Spleen (tissue), 7 donors: ENCODE measurements at regions not wholly inside any gene's neighbourhood (a gene's known extent, or its start where the extent isn't known, plus 50 kb on each side); places are given as distances from the start of the nearest gene placed in this dataset.
"Not testable (repeated sequence)": the region's sequence is repeated elsewhere in the genome, so short reads cannot be mapped to it uniquely, and the experiment has no call there.

Experiments used
- POLR2A ChIP-seq, 3 donors: fragments of 450-650 bp; IDR thresholded peaks; one replicate each; pipeline ENCODE4 v1.5.1; 2017; ENCODE audit warnings: antibody characterized with exemption in 3 of 3, mild to moderate bottlenecking in 1 of 3
- TF ChIP-seq, protein P1 (sequence below), 11 experiments: fragments of 200-600 bp in 7 of 11; fragments of 450-650 bp in 4 of 11; sonication (generic) in 4 of 11; IDR thresholded peaks in 8 of 11; conservative IDR thresholded peaks in 3 of 11; 1 replicate in 7 of 11; 2 replicates in 4 of 11; pipeline versions ENCODE4 v1.4.0 to v1.8.0; 2016 to 2021; ENCODE audit warnings: antibody characterized with exemption in 11 of 11, inconsistent platforms in 4 of 11, mild to moderate bottlenecking in 1 of 11
- donor health status: DM: no; HTN: no; CAD: no; lungs with moderate emphysema.
- donor health status: DM: no; HTN: no; CAD: no.
- donor health status: DM: no; HTN: no; CAD: no.

- TF ChIP-seq POLR2A (IDR thresholded peaks at IDR 0.05): not testable (repeated sequence)
- TF ChIP-seq, protein P1, sequence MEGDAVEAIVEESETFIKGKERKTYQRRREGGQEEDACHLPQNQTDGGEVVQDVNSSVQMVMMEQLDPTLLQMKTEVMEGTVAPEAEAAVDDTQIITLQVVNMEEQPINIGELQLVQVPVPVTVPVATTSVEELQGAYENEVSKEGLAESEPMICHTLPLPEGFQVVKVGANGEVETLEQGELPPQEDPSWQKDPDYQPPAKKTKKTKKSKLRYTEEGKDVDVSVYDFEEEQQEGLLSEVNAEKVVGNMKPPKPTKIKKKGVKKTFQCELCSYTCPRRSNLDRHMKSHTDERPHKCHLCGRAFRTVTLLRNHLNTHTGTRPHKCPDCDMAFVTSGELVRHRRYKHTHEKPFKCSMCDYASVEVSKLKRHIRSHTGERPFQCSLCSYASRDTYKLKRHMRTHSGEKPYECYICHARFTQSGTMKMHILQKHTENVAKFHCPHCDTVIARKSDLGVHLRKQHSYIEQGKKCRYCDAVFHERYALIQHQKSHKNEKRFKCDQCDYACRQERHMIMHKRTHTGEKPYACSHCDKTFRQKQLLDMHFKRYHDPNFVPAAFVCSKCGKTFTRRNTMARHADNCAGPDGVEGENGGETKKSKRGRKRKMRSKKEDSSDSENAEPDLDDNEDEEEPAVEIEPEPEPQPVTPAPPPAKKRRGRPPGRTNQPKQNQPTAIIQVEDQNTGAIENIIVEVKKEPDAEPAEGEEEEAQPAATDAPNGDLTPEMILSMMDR (IDR thresholded peaks at IDR 0.05 in 8 of 11, conservative IDR thresholded peaks at IDR 0.05 in 3 of 11): not testable (repeated sequence)
These were observed 124.8 kb upstream of the GOLGA6L6 start for GRCh38 chr15:20666410-20666809.
